Tibial nerve (tissue), 4 donors: ENCODE measurements at regions not wholly inside any gene's neighbourhood (a gene's known extent, or its start where the extent isn't known, plus 50 kb on each side); places are given as distances from the start of the nearest gene placed in this dataset.

ENCODE experiments used
- DNase-seq, 2 donors: peaks; one replicate each; pipeline ENCODE4 v3.0.0-alpha.2; 2019; ENCODE audit warnings: low spot score in 2 of 2
- H3K27ac ChIP-seq, 4 donors: fragments of 200-600 bp; sonication (generic) in 3 of 4; one replicate each; pipeline ENCODE4 v1.5.1; 2017 to 2019; ENCODE audit warnings: mild to moderate bottlenecking in 1 of 4
- H3K27me3 ChIP-seq, 2 donors: fragments of 200-600 bp; sonication (generic) in 1 of 2; one replicate each; pipeline versions ENCODE4 v1.5.1 to v1.6.0; 2017 to 2019
- H3K36me3 ChIP-seq, 3 donors: fragments of 200-600 bp; sonication (generic); one replicate each; pipeline ENCODE4 v1.5.1; 2018 to 2019
- H3K4me1 ChIP-seq, 4 donors: fragments of 200-600 bp; sonication (generic) in 3 of 4; one replicate each; pipeline ENCODE4 v1.5.1; 2017 to 2019
- H3K4me3 ChIP-seq, 4 donors: fragments of 200-600 bp; sonication (generic) in 3 of 4; one replicate each; pipeline ENCODE4 v1.5.1; 2017 to 2019; ENCODE audit warnings: mild to moderate bottlenecking in 1 of 4, moderate library complexity in 1 of 4
- H3K9me3 ChIP-seq, 4 donors: fragments of 200-600 bp; sonication (generic) in 3 of 4; one replicate each; pipeline ENCODE4 v1.5.1; 2017 to 2019
- EP300 ChIP-seq, 2 donors: sonication (generic); formaldehyde crosslinking; IDR thresholded peaks; one replicate each; pipeline ENCODE4 v1.6.1; 2017; ENCODE audit warnings: antibody characterized with exemption in 2 of 2, mild to moderate bottlenecking in 1 of 2
- POLR2A ChIP-seq, 2 donors: fragments of 450-650 bp; IDR thresholded peaks; one replicate each; pipeline ENCODE4 v1.6.1; 2017; ENCODE audit warnings: antibody characterized with exemption in 2 of 2, mild to moderate bottlenecking in 2 of 2, moderate library complexity in 2 of 2
- WGBS, 2 donors: methylation state at CpG; one replicate each; pipeline ENCODE4 v1.1.5; 2018; 5-methylcytosine and 5-hydroxymethylcytosine counted together
- TF ChIP-seq, protein P1 (sequence below), 5 experiments: fragments of 200-600 bp in 3 of 5; fragments of 450-650 bp in 2 of 5; sonication (generic) in 3 of 5; IDR thresholded peaks; one replicate each; pipeline ENCODE4 v1.5.1; 2016 to 2019; ENCODE audit warnings: antibody characterized with exemption in 5 of 5, mild to moderate bottlenecking in 3 of 5, moderate library complexity in 2 of 5

DNA sequence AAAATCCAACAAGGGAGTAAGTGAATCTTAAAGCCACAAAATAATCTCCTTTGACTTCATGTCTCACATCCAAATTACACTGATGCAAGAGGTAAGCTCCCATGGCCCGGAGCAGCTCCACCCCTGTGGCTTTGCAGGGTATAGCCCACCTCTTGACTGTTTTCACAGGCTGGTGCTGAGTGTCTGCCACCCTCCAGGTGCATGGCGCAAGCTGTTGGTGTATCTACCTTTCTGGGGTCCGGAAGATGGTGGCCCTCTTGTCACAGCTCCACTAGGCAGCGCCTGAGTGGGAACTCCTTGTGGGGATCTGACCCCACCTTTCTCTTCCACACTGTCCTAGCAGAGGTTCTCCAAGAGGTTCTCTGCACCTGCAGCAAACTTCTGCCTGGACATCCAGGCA is 1051.1 kb upstream of the CDH6 start:
- Histone ChIP-seq H3K36me3 (no peaks in the 10 kb centered on the region), H3K27ac (no peak overlapping the region), H3K27me3 (no peaks in the 10 kb centered on the region), H3K9me3 (peaks cover 0 to 2% (median 0%) of the 10 kb centered on the region in 4 donors), H3K4me1 (no peaks in the 10 kb centered on the region), H3K4me3 (no peak overlapping the region)
- 86 to 95% methylated on average over 2 to 4 of the region's 4 CpGs for WGBS, 2 donors
- DNase-seq, result no peak
- TF ChIP-seq POLR2A (IDR thresholded peaks at IDR 0.05), result no peak
- TF ChIP-seq EP300 (IDR thresholded peaks at IDR 0.05), result no peak
- TF ChIP-seq, protein P1, sequence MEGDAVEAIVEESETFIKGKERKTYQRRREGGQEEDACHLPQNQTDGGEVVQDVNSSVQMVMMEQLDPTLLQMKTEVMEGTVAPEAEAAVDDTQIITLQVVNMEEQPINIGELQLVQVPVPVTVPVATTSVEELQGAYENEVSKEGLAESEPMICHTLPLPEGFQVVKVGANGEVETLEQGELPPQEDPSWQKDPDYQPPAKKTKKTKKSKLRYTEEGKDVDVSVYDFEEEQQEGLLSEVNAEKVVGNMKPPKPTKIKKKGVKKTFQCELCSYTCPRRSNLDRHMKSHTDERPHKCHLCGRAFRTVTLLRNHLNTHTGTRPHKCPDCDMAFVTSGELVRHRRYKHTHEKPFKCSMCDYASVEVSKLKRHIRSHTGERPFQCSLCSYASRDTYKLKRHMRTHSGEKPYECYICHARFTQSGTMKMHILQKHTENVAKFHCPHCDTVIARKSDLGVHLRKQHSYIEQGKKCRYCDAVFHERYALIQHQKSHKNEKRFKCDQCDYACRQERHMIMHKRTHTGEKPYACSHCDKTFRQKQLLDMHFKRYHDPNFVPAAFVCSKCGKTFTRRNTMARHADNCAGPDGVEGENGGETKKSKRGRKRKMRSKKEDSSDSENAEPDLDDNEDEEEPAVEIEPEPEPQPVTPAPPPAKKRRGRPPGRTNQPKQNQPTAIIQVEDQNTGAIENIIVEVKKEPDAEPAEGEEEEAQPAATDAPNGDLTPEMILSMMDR (IDR thresholded peaks at IDR 0.05), result no peak

GRCh38 chr5:30121043-30121442 is 1072.4 kb upstream of the CDH6 start:
- Histone ChIP-seq H3K4me3 (no peak overlapping the region), H3K27ac (no peak overlapping the region), H3K4me1 (no peaks in the 10 kb centered on the region), H3K36me3 (no peaks in the 10 kb centered on the region), H3K27me3 (no peaks in the 10 kb centered on the region), H3K9me3 (no peaks in the 10 kb centered on the region)
- DNase-seq, result no peak
- 56 to 69% methylated on average over 3 of the region's 3 CpGs for WGBS, 2 donors
- TF ChIP-seq, protein P1 (IDR thresholded peaks at IDR 0.05), result no peak
- TF ChIP-seq POLR2A (IDR thresholded peaks at IDR 0.05), result no peak
- TF ChIP-seq EP300 (IDR thresholded peaks at IDR 0.05), result no peak

DNA sequence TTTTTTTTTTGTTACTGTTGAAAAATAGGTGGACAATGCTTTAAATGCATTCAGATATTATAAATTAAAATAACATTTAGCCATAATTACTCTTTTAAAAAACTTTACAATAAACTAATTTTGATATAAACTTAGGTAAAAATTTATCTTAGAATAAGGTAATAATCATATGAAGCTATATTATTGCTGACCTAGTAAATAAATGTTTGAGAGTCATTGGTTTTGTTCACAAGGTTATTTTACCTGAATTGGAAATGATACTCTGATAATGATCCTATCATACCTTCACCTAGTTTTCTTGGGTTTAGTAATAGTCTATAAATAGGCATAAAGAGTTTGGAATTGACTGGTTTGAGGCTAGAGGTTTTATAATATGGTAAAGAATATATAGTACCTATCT is 1076.4 kb upstream of the CDH6 start:
- Histone ChIP-seq H3K9me3 (no peaks in the 10 kb centered on the region), H3K27ac (no peak overlapping the region), H3K4me1 (no peaks in the 10 kb centered on the region), H3K36me3 (no peaks in the 10 kb centered on the region), H3K27me3 (no peaks in the 10 kb centered on the region), H3K4me3 (no peak overlapping the region)
- TF ChIP-seq EP300 (IDR thresholded peaks at IDR 0.05), result no peak
- TF ChIP-seq, protein P1 (IDR thresholded peaks at IDR 0.05), result no peak
- TF ChIP-seq POLR2A (IDR thresholded peaks at IDR 0.05), result no peak
- DNase-seq, result no peak

GRCh38 chr5:30113542-30113941 is 1079.9 kb upstream of the CDH6 start:
- Histone ChIP-seq H3K4me1 (no peaks in the 10 kb centered on the region), H3K36me3 (no peaks in the 10 kb centered on the region), H3K27ac (no peak overlapping the region), H3K27me3 (no peaks in the 10 kb centered on the region), H3K4me3 (no peak overlapping the region), H3K9me3 (no peaks in the 10 kb centered on the region)
- 91 to 92% methylated on average over 4 of the region's 4 CpGs for WGBS, 2 donors
- no peak for DNase-seq
- TF ChIP-seq EP300 (IDR thresholded peaks at IDR 0.05), result no peak
- no peak for TF ChIP-seq POLR2A (IDR thresholded peaks at IDR 0.05)
- TF ChIP-seq, protein P1 (IDR thresholded peaks at IDR 0.05), result no peak

GRCh38 chr5:30112867-30113266 is 1080.6 kb upstream of the CDH6 start:
- no peaks in the 10 kb centered on the region for H3K27me3 ChIP-seq
- 69 to 71% methylated on average over 2 of the region's 2 CpGs for WGBS, 2 donors
- no peak for TF ChIP-seq POLR2A (IDR thresholded peaks at IDR 0.05)
- TF ChIP-seq, protein P1 (IDR thresholded peaks at IDR 0.05), result no peak
- no peak for TF ChIP-seq EP300 (IDR thresholded peaks at IDR 0.05)

More at GRCh38 chr5:30112867-30113266, 1080.6 kb upstream of the CDH6 start:
- no peak for DNase-seq
- Histone ChIP-seq H3K36me3 (no peaks in the 10 kb centered on the region), H3K27ac (no peak overlapping the region), H3K9me3 (no peaks in the 10 kb centered on the region), H3K4me1 (no peaks in the 10 kb centered on the region), H3K4me3 (no peak overlapping the region)
